NCI-H1417 treated with DMSO at 0.1 percent for 48 hours (cell line): ENCODE measurements at regions not wholly inside any gene's neighbourhood (a gene's known extent, or its start where the extent isn't known, plus 50 kb on each side); places are given as distances from the start of the nearest gene placed in this dataset.
"Not testable (repeated sequence)": the region's sequence is repeated elsewhere in the genome, so short reads cannot be mapped to it uniquely, and the experiment has no call there.

Experiments used
- DNase-seq: peaks from one replicate; lab custom pipeline; 2025; lab: John Stamatoyannopoulos, UW

- DNase-seq, result no peak
Measured at GRCh38 chr16:52976539-52977167, 76.0 kb downstream of the CHD9NB start.

GRCh38 chr16:52967744-52968143 lies 85.0 kb downstream of the CHD9NB start:
- DNase-seq, result no peak

- DNase-seq, result no peak
Measured at GRCh38 chr16:52964290-52964689, 88.4 kb downstream of the CHD9NB start.

- no peak for DNase-seq
Measured at GRCh38 chr16:52963855-52964242, 88.8 kb downstream of the CHD9NB start.

- DNase-seq, result no peak
Measured at GRCh38 chr16:52963212-52963854, 89.4 kb downstream of the CHD9NB start.

- DNase-seq, result no peak
Measured at GRCh38 chr16:52958951-52959350, 93.7 kb downstream of the CHD9NB start.

GRCh38 chr16:52957199-52957598 lies 95.5 kb downstream of the CHD9NB start:
- no peak for DNase-seq

- no peak for DNase-seq
Measured at GRCh38 chr16:52956044-52956443, 96.7 kb downstream of the CHD9NB start.

GRCh38 chr16:52953215-52953614 lies 99.5 kb downstream of the CHD9NB start:
- DNase-seq, result no peak

GRCh38 chr16:52948946-52949345 lies 103.8 kb downstream of the CHD9NB start:
- no peak for DNase-seq

- DNase-seq, result no peak
Measured at GRCh38 chr16:52932321-52932720, 120.4 kb downstream of the CHD9NB start.

GRCh38 chr16:52929478-52930400 lies 123.0 kb downstream of the CHD9NB start:
- peak; percentile 27 for DNase-seq

GRCh38 chr16:52928955-52929354 lies 123.7 kb downstream of the CHD9NB start:
- no peak for DNase-seq

GRCh38 chr16:52925143-52925542 lies 127.6 kb downstream of the CHD9NB start:
- no peak for DNase-seq

- no peak for DNase-seq
Measured at GRCh38 chr16:52924162-52924561, 128.5 kb downstream of the CHD9NB start.

GRCh38 chr16:52921104-52921503 lies 131.6 kb downstream of the CHD9NB start:
- DNase-seq, result no peak

- no peak for DNase-seq
Measured at GRCh38 chr16:52920331-52920730, 132.4 kb downstream of the CHD9NB start.

GRCh38 chr16:52914428-52914827 lies 138.3 kb downstream of the CHD9NB start:
- DNase-seq, result no peak

GRCh38 chr16:52912565-52913173 lies 140.0 kb downstream of the CHD9NB start:
- DNase-seq, result no peak

- DNase-seq, result not testable (repeated sequence)
Measured at GRCh38 chr16:52908057-52908456, 144.6 kb downstream of the CHD9NB start.

GRCh38 chr16:52906281-52906680 lies 146.4 kb downstream of the CHD9NB start:
- no peak for DNase-seq

GRCh38 chr16:52896478-52897164 lies 156.1 kb downstream of the CHD9NB start:
- DNase-seq, result no peak
